K562 (cell line): ENCODE measurements at regions not wholly inside any gene's neighbourhood (a gene's known extent, or its start where the extent isn't known, plus 50 kb on each side); places are given as distances from the start of the nearest gene placed in this dataset.

Experiments used
- ATAC-seq: fragments of 200-7000 bp; cut with Tn5 transposase; 3 replicates; pipeline ENCODE4 v1.9.1; 2020; ENCODE audit warnings: moderate library complexity
- BruUV-seq: library from RNA; stranded (reverse); fragments of 400-500 nt; replicated peaks from 2 replicates; lab custom pipeline; 2021; lab: Mats Ljungman, UMichigan
- CTCF ChIA-PET: fragments of 300-600 bp; formaldehyde crosslinking; extraction: SDS; loops from one replicate; lab custom pipeline; 2021; ENCODE audit warnings: low intra/inter-chr PET ratio; lab: Yijun Ruan, JAX
- POLR2A ChIA-PET: fragments of 300-600, 350-650 bp; sonication (Branson Sonifier 250); formaldehyde crosslinking; extraction: SDS; loops from one replicate; lab custom pipeline; 2021; ENCODE audit warnings: antibody characterized with exemption, inconsistent platforms; lab: Yijun Ruan, JAX
- DNase-seq, 4 experiments: peaks; one replicate each; pipeline versions ENCODE4 v3.0.0 to v3.0.0-alpha.2; 2011 to 2018; ENCODE audit warnings: low spot score in 3 of 4, mixed read lengths in 3 of 4; ENCODE audit errors: extremely low read depth in 1 of 4
- FAIRE-seq: peaks from 2 replicates; lab custom pipeline; 2011; peaks lifted over from hg19 to GRCh38; lab: Jason Lieb, UNC
- H2AFZ ChIP-seq: 2 replicates; pipeline ENCODE4 v1.6.0; 2011; ENCODE audit warnings: low read depth, low read length, control low read depth, inconsistent platforms
- H3K27ac ChIP-seq: fragments of 200-600 bp; 3 replicates; pipeline ENCODE4 v1.8.0; 2011; ENCODE audit warnings: low read depth, mild to moderate bottlenecking, control low read depth, inconsistent platforms, low read length, moderate library complexity, mixed read lengths; ENCODE audit errors: extremely low read depth
- H3K27me3 ChIP-seq, 2 experiments: fragments of 300-600 bp in 1 of 2; 2 replicates in 1 of 2; 3 replicates in 1 of 2; pipeline versions ENCODE4 v1.6.0 to v1.8.0; 2011; ENCODE audit warnings: inconsistent platforms in 2 of 2, low read length in 2 of 2, mild to moderate bottlenecking in 1 of 2, mixed read lengths in 1 of 2, moderate library complexity in 1 of 2; ENCODE audit not compliant: control insufficient read depth in 2 of 2, insufficient read depth in 2 of 2
- H3K36me3 ChIP-seq: fragments of 300-600 bp; 3 replicates; pipeline ENCODE4 v1.8.0; 2011; ENCODE audit warnings: mild to moderate bottlenecking, low read length, inconsistent platforms; ENCODE audit not compliant: control insufficient read depth, insufficient read depth
- H3K4me1 ChIP-seq, 2 experiments: fragments of 200-600 bp in 1 of 2; replicated peaks in 1 of 2; 2 replicates in 1 of 2; 3 replicates in 1 of 2; pipeline versions ENCODE4 v1.5.1 to v1.8.0; 2011; ENCODE audit warnings: inconsistent platforms in 2 of 2, low read length in 2 of 2, mild to moderate bottlenecking in 1 of 2, mixed read lengths in 1 of 2, moderate library complexity in 1 of 2; ENCODE audit not compliant: control insufficient read depth in 2 of 2, insufficient read depth in 2 of 2
- H3K4me2 ChIP-seq: 2 replicates; pipeline ENCODE4 v1.6.1; 2011; ENCODE audit warnings: low read length, control low read depth, inconsistent platforms, mixed read lengths; ENCODE audit not compliant: insufficient read depth
- H3K4me3 ChIP-seq: fragments of 200-600 bp; sonication (generic), shearing (Covaris generic); 2 replicates; pipeline ENCODE4 v1.5.1; 2016; ENCODE audit warnings: control low read depth, inconsistent platforms
- H3K79me2 ChIP-seq: fragments of 200-600 bp; 3 replicates; pipeline ENCODE4 v1.8.0; 2011; ENCODE audit warnings: low read length, inconsistent platforms; ENCODE audit not compliant: control insufficient read depth, insufficient read depth
- H3K9ac ChIP-seq, 2 experiments: 2 replicates each; pipeline versions ENCODE4 v1.6.0 to v1.6.1; 2011; ENCODE audit warnings: low read depth in 2 of 2, low read length in 2 of 2, control low read depth in 1 of 2, inconsistent platforms in 1 of 2, mild to moderate bottlenecking in 1 of 2, mixed read lengths in 1 of 2; ENCODE audit not compliant: insufficient read depth in 1 of 2
- H3K9me1 ChIP-seq: one replicate; pipeline ENCODE4 v1.6.0; 2011; ENCODE audit warnings: inconsistent platforms, mild to moderate bottlenecking, low read length, moderate library complexity; ENCODE audit not compliant: control insufficient read depth, insufficient read depth
- H3K9me3 ChIP-seq: replicated peaks from 2 replicates; pipeline ENCODE4 v1.5.1; 2011; ENCODE audit warnings: low read depth, low read length, inconsistent platforms; ENCODE audit not compliant: control insufficient read depth, insufficient read depth
- H4K20me1 ChIP-seq: replicated peaks from 2 replicates; pipeline ENCODE4 v1.6.1; 2011; ENCODE audit warnings: low read length, inconsistent platforms, mixed read lengths; ENCODE audit not compliant: control insufficient read depth, insufficient read depth
- KDM1A ChIP-seq, 2 experiments: fragments of 450-650 bp; IDR thresholded peaks; 2 replicates each; pipeline ENCODE4 v1.6.1; 2016; ENCODE audit warnings: mild to moderate bottlenecking in 2 of 2
- PRDM10 ChIP-seq: fragments of 450-650 bp; IDR thresholded peaks from 2 replicates; pipeline ENCODE4 v1.6.1; 2018; ENCODE audit not compliant: partially characterized antibody
- PTRF ChIP-seq: fragments of 450-650 bp; IDR thresholded peaks from 2 replicates; pipeline ENCODE4 v1.6.1; 2016; ENCODE audit warnings: mild to moderate bottlenecking, missing genetic modification characterization, missing compliant biosample characterization
- TRIM24 ChIP-seq, 2 experiments: fragments of 450-650 bp; IDR thresholded peaks; 2 replicates each; pipeline ENCODE4 v1.6.1; 2016
- ZNF23 ChIP-seq: fragments of 250-450 bp; sonication (Bioruptor Pico); IDR thresholded peaks from 2 replicates; pipeline ENCODE4 v1.4.0; 2020; ENCODE audit warnings: mild to moderate bottlenecking
- ZNF41 ChIP-seq: fragments of 250-450 bp; sonication (Bioruptor Pico); conservative IDR thresholded peaks from 2 replicates; pipeline ENCODE4 v1.4.0; 2020; ENCODE audit warnings: mild to moderate bottlenecking
- WGBS: fragments of 100-300 bp; shearing (Covaris generic); methylation state at CpG from one replicate; pipeline ENCODE4 v1.1.6; 2016; ENCODE audit warnings: low coverage, mixed read lengths; ENCODE audit not compliant: insufficient coverage; ENCODE audit errors: missing lambda C conversion rate; 5-methylcytosine and 5-hydroxymethylcytosine counted together
- in situ Hi-C: fragments of 300-500 bp; cut with MboI; formaldehyde crosslinking; loops from 4 replicates; pipeline ENCODE4 v1.15.0; 2018; ENCODE audit warnings: inconsistent platforms, mixed read lengths
- intact Hi-C: fragments of 100-400 bp; cut with micrococcal nuclease; formaldehyde crosslinking; loops from 2 replicates; pipeline ENCODE4 v1.14.2; 2022
- TF ChIP-seq, protein P1 (sequence below): fragments of 450-650 bp; IDR thresholded peaks from 2 replicates; pipeline ENCODE4 v1.6.1; 2016; ENCODE audit warnings: antibody characterized with exemption

DNA sequence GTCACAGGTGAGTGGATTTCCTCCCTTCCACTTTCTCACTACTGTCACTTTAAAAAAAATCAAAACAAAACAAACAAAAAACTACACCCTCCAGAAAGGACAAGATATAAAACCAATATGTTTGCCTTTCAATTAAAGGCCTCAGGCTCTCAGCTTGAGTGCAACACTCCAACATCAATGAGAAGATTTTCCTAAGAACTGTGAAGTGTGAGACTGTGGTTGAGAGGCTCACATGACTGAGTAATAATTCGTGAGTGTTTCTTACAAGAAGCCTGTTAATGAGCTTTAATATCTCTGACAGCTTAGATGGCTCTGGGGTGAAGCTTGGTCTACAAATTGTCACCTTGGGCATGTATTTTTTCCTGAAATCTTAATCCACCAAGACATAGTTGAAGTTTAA lies 216.1 kb downstream of the ETAA1 start (continued):
- TF ChIP-seq PTRF (tag): no peak
- TF ChIP-seq KDM1A (IDR thresholded peaks at IDR 0.05): no peak
- no peak for TF ChIP-seq PRDM10

DNA sequence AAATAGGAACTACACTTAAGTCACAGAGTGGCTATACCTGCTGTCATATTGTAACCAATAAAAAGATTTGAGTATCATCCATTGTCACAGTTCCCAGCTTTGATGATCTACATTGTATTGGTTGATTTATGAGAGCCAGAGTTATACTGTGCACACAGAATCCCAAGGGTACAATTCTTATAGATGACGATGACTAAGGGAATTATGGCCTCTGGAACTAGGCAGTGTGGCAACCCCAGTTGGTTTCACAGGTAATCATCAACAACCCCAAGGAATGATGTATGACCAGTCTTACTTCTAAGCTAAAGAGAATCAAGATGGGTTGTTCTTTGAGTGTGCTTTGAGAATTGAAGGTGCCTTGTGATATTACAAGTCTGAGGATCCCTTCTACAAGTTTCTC lies 217.3 kb downstream of the ETAA1 start:
- 0% methylated on average over 1 of the region's 1 CpG for WGBS
- no peak for ATAC-seq
- Histone ChIP-seq H3K27ac (no peak overlapping the region), H3K36me3 (no peaks in the 10 kb centered on the region), H3K27me3 (no peaks in the 10 kb centered on the region), H3K9me3 (no peaks in the 10 kb centered on the region), H2AFZ (no peak overlapping the region), H4K20me1 (no peaks in the 10 kb centered on the region), H3K4me1 (no peaks in the 10 kb centered on the region), H3K4me2 (no peak overlapping the region), H3K9ac (no peak overlapping the region), H3K79me2 (no peaks in the 10 kb centered on the region), H3K4me3 (no peak overlapping the region), H3K9me1 (no peaks in the 10 kb centered on the region)
- BruUV-seq: no TSS peak
- POLR2A ChIA-PET: no interaction called here
- no peak for DNase-seq
- CTCF ChIA-PET: no interaction called here
- in situ Hi-C loops (no loop called here), intact Hi-C loops (no loop called here)
- no peak for FAIRE-seq
- no peak for TF ChIP-seq ZNF23 (CRISPR knock-in tag)
- TF ChIP-seq, protein P1, sequence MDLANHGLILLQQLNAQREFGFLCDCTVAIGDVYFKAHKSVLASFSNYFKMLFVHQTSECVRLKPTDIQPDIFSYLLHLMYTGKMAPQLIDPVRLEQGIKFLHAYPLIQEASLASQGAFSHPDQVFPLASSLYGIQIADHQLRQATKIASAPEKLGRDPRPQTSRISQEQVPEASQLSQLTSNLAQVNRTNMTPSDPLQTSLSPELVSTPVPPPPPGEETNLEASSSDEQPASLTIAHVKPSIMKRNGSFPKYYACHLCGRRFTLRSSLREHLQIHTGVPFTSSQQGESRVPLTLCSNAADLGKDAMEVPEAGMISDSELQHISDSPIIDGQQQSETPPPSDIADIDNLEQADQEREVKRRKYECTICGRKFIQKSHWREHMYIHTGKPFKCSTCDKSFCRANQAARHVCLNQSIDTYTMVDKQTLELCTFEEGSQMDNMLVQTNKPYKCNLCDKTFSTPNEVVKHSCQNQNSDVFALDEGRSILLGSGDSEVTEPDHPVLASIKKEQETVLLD: no peak
- no peak for TF ChIP-seq TRIM24 (IDR thresholded peaks at IDR 0.05)
- no peak for TF ChIP-seq ZNF41 (CRISPR knock-in tag)
